Upper lobe of left lung (tissue), 4 donors: ENCODE measurements at regions not wholly inside any gene's neighbourhood (a gene's known extent, or its start where the extent isn't known, plus 50 kb on each side); places are given as distances from the start of the nearest gene placed in this dataset.

ENCODE experiments used
- CTCF ChIP-seq, 6 experiments: fragments of 450-650 bp in 4 of 6; fragments of 200-600 bp in 2 of 6; sonication (generic) in 2 of 6; IDR thresholded peaks; one replicate each; pipeline ENCODE4 v1.5.1; 2016 to 2019; ENCODE audit warnings: antibody characterized with exemption in 6 of 6
- EP300 ChIP-seq, 4 donors: sonication (generic); formaldehyde crosslinking; IDR thresholded peaks; one replicate each; pipeline ENCODE4 v1.5.1; 2017; ENCODE audit warnings: antibody characterized with exemption in 4 of 4, control low read depth in 2 of 4
- POLR2A ChIP-seq, 4 donors: fragments of 450-650 bp; IDR thresholded peaks; one replicate each; pipeline ENCODE4 v1.5.1; 2016 to 2017; ENCODE audit warnings: antibody characterized with exemption in 4 of 4, mild to moderate bottlenecking in 2 of 4
- POLR2AphosphoS5 ChIP-seq, 2 donors: sonication (generic); formaldehyde crosslinking; IDR thresholded peaks; one replicate each; pipeline ENCODE4 v1.5.1; 2017; ENCODE audit warnings: antibody characterized with exemption in 2 of 2

- TF ChIP-seq CTCF (IDR thresholded peaks at IDR 0.05): no peak
- no peak for TF ChIP-seq EP300 (IDR thresholded peaks at IDR 0.05)
- no peak for TF ChIP-seq POLR2A (IDR thresholded peaks at IDR 0.05)
- no peak for TF ChIP-seq POLR2AphosphoS5 (IDR thresholded peaks at IDR 0.05)
These were observed 430.1 kb upstream of the FGF16 start for GRCh38 chrX:77017093-77017492.
